Anterior cingulate cortex (tissue), 58 donors: ENCODE measurements at regions not wholly inside any gene's neighbourhood (a gene's known extent, or its start where the extent isn't known, plus 50 kb on each side); places are given as distances from the start of the nearest gene placed in this dataset.

Experiments
- DNase-seq, 58 donors: peaks; one replicate each; lab custom pipeline; 2025; lab: John Stamatoyannopoulos, UW

DNA sequence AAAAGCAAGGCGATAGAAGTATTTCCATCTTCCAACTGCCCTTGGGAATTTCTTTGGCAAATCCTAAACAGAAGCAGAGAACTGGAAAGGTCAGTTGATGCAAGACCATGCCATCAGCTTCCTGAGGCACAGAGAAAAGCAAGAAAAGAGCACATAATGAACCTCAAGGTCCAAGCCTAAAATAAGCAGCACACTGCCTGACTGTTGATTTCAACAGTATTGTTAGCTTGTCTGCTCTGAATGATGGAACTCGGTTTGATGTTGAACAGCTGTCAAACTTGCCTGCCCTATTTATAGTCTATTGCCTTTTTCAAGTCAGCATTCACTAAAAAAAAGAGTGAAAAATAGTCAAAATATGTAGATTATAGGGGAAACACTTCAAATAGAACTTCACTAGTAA lies 1192.0 kb upstream of the PHF14 start:
- DNase-seq, result no peak

- DNase-seq, result no peak
Measured at GRCh38 chr7:9782275-9782674, 1191.4 kb upstream of the PHF14 start.

- no peak for DNase-seq
Measured at GRCh38 chr7:9785211-9785610, 1188.5 kb upstream of the PHF14 start.

DNA sequence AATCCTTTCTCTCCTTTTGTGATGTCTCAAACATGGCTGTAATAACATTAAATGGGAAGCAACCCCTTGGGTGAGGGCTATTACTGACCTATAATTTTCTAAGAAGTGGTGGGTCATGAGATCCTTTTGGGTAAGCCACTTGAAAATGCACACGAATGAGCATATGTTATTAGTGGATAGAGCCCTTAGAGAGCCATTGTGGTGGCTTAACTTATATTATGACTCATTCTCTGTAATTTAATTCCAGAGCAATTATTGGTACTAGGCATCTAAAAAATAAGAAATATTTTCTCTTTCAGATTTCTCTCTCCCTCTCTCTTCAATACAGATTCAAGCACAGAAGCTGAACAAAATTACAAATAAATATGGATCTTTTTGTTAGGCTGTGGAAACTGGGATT lies 1177.4 kb upstream of the PHF14 start:
- DNase-seq, result no peak

- DNase-seq, result no peak
Measured at GRCh38 chr7:9822458-9823290, 1151.0 kb upstream of the PHF14 start.

DNA sequence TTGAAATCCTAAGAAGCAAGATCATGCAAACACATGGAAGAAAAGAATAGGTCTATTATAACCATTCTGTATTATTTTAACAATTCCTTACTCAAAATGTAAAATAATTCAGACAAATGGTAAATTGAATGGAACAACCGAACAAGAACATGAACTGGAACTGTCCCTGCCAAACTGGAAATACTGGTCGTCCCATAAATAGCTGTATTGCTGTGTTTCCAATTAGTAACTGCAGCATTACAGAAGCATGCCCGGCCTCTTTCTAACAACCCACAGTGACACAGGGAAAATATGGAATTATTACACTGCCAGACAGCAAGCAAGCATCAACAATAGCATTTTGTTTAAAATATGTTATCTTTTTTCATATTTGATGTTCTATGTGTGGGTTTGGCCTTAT lies 1138.5 kb upstream of the PHF14 start:
- DNase-seq, result no peak

GRCh38 chr7:9836671-9837070 lies 1137.0 kb upstream of the PHF14 start:
- no peak for DNase-seq

DNA sequence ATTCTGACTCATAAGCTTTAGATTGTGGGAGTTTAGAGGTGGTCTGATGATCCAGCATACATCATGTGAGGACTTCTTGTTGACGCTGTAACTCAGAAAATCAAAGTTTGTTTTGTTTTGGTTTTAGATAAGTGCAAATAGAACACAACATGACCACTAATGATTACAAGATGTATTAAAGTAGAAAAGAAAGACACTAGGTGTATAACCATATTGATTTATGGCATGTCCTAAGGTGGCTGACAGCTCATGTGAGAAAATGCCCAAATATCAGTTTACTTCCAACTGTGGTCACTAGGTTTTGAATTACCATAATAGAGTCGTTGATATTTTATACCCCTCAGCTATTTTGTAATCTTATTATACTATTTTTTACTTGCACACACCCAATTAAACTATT lies 1131.4 kb upstream of the PHF14 start:
- DNase-seq, result no peak

GRCh38 chr7:9846902-9847301 lies 1126.8 kb upstream of the PHF14 start:
- no peak for DNase-seq

GRCh38 chr7:9854605-9855004 lies 1119.1 kb upstream of the PHF14 start:
- DNase-seq, result no peak

- no peak for DNase-seq
Measured at GRCh38 chr7:9856668-9857067, 1117.0 kb upstream of the PHF14 start.

- no peak for DNase-seq
Measured at GRCh38 chr7:9863545-9863944, 1110.1 kb upstream of the PHF14 start.

DNA sequence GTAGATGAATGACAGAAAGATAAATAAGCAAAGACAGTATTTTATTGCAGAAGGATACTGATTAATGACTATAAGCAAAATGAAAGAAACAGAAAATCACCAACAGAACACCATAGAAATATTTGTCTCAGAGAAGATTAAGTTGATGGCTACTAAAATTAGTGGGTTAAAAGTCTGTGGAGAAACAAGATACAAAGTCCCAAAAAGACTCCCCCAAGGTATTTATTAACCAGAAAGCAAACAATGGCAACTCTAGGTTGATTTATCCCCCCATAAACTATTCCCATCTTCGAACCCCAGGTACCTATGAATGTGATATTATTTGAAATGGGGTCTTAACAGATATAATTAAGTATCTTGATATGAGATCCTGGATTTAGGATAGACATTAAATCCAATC lies 1104.5 kb upstream of the PHF14 start:
- no peak for DNase-seq

DNA sequence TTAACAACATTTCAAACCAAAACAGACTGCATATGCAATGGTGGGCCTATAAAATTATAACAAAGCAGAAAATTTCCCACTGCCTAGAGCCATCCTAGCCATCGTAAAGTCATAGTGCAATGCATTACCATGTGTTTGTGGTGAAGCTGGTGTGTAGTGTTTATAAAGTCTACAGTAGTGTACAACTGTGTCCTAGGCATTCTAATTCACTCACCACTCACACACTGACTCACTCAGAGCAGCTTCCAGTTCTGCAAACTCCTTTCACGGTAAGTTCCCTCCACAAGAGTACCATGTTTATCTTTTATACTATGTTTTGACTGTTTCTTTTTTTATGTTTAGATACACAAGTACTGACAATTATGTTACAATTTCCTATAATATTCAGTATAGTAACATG lies 1104.1 kb upstream of the PHF14 start:
- no peak for DNase-seq

GRCh38 chr7:9870674-9871073 lies 1103.0 kb upstream of the PHF14 start:
- DNase-seq, result no peak

DNA sequence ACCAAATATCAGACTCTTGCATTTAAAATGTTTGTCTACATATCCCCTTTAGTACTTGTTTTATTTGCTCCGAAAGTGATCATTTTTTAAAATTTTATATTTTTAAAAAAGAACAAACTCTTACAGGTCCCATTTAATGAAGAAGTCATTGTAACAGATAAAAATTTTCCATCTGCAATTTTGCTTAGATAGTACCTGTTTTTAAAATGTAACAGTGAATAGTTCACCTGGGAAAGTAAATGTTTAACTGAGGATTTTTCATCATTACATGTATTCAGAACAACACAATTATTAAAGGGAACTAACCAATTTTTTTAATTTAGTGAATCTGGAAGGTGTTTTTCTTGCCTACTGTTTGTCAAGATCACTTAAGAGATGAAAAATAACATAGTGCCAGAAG lies 1099.5 kb upstream of the PHF14 start:
- DNase-seq, result no peak

GRCh38 chr7:9876053-9876452 lies 1097.6 kb upstream of the PHF14 start:
- DNase-seq, result no peak

DNA sequence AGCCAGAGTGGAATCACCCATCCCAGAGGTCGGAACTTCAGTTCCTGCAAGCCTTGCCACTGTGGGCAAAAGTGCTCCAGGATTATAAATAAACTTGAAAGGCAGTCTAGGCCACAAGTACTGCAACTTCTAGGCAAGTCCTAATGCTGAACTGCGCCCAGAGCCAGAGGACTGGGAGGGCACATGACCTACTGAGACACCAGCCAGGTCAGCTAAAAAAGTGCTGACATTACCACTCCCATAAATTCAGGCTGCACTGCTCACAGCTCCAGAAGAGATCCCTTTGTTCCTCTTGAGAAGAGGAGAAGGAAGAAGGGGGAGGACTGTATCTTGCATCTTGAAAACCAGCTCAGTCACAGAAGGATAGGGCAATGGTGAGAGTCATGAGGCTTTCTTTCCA lies 1084.1 kb upstream of the PHF14 start:
- DNase-seq, result no peak

GRCh38 chr7:9890092-9890491 lies 1083.6 kb upstream of the PHF14 start:
- DNase-seq, result no peak

GRCh38 chr7:9891056-9891455 lies 1082.6 kb upstream of the PHF14 start:
- no peak for DNase-seq

GRCh38 chr7:9900339-9900738 lies 1073.3 kb upstream of the PHF14 start:
- no peak for DNase-seq

DNA sequence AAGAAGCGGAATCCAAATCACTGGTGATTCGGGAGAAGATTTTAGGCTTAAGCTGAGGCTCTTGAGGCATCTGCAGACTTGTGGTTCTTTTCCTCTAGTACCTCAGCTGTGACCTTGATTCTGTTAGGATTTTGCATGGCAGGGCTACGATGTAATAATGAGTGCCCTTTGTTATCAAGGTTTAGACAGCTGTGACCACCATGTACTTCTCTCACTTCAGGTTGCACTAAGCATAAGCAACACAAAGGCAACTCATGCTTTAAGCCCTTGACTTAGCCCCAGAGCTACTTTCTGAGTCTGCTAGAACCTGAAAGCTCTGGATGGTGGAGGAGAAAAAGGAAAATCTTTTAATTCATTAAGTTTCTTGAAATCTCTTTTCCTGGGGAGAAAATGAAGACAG lies 1052.3 kb upstream of the PHF14 start:
- no peak for DNase-seq
